GM19455 (cell line): ENCODE measurements at regions not wholly inside any gene's neighbourhood (a gene's known extent, or its start where the extent isn't known, plus 50 kb on each side); places are given as distances from the start of the nearest gene placed in this dataset.
"Not testable (repeated sequence)": the region's sequence is repeated elsewhere in the genome, so short reads cannot be mapped to it uniquely, and the experiment has no call there.

Source experiments
- ATAC-seq: cut with Tn5 transposase; IDR thresholded peaks from one replicate; pipeline ENCODE4 v1.9.1; 2021; ENCODE audit not compliant: unreplicated experiment

- no peak for ATAC-seq
Measured at GRCh38 chr10:81213370-81213769, 661.6 kb upstream of the NRG3 start.

- ATAC-seq, result no peak
Measured at GRCh38 chr10:81215498-81215897, 659.5 kb upstream of the NRG3 start.

- ATAC-seq, result no peak
Measured at GRCh38 chr10:81216949-81217348, 658.0 kb upstream of the NRG3 start.

DNA sequence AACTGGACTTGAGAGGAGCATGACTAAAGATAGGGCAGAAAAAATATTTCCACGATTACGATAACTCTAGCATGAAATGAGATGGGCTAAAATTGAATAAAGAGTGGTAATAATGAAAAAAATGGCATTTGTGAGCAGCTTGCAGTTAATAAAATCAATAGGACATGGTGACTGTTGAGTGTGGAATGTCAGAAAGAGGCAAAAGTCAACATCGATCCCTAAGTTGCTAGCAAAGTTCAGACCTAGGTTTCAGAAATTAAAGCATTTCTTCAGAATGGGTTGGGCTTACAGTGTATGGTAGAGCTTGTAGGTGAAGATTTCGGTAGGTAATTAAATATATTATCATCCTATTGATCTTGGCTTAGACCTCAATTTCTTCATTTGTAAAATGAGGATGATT lies 656.7 kb upstream of the NRG3 start:
- no peak for ATAC-seq

GRCh38 chr10:81219758-81220157 lies 655.2 kb upstream of the NRG3 start:
- no peak for ATAC-seq

DNA sequence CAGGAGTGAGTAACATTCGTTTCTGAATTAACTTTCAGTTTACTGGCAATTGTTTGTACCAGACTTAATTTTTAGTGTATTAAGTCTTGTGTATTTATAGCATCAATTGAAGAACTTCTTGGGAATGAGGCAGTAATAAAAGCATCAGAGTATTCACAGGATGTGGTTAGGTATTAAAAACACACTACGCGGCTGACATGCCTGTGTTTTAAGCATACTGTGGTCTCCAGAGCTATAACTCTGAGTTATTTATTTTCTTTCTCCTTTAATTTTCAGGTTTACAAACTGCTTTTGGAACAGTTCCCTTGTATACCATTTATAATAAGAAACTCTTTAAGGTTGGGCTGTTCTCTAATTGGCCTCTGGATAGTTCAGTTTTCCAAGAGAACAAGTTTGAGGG lies 626.1 kb upstream of the NRG3 start:
- ATAC-seq, result no peak

DNA sequence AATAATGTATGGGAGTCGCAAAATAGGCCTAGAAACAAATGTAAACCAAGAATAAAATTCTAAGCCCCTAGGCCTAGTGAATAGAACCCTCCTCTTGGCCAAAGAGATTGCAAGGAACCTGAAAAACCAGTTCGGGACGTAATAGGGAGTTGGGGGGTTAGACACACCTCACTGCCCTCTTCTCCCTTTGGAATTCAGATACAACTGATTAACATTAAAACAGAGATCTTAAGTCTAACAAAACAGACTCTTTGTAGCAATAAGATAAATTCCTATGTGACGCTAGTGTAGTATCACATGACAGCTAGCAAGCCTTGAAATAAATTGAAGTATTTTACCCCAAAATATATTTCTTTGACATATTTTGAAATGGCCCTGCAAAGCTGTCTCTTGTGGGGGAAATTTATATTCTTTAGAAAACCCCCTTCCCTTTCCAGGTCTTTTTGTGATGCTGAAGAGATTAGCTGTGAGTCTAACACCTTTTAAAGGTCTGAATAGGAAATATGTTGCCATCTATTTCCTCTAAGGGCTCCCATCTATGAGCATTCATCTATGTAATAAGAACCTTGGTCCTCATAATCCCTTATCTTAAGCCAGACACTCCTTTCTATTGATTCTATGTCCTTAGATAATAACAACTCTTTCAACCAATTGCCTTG lies 623.4 kb upstream of the NRG3 start:
- ATAC-seq, result no peak

GRCh38 chr10:81264991-81265390 lies 610.0 kb upstream of the NRG3 start:
- ATAC-seq, result not testable (repeated sequence)

- ATAC-seq, result no peak
Measured at GRCh38 chr10:81270051-81270450, 604.9 kb upstream of the NRG3 start.

DNA sequence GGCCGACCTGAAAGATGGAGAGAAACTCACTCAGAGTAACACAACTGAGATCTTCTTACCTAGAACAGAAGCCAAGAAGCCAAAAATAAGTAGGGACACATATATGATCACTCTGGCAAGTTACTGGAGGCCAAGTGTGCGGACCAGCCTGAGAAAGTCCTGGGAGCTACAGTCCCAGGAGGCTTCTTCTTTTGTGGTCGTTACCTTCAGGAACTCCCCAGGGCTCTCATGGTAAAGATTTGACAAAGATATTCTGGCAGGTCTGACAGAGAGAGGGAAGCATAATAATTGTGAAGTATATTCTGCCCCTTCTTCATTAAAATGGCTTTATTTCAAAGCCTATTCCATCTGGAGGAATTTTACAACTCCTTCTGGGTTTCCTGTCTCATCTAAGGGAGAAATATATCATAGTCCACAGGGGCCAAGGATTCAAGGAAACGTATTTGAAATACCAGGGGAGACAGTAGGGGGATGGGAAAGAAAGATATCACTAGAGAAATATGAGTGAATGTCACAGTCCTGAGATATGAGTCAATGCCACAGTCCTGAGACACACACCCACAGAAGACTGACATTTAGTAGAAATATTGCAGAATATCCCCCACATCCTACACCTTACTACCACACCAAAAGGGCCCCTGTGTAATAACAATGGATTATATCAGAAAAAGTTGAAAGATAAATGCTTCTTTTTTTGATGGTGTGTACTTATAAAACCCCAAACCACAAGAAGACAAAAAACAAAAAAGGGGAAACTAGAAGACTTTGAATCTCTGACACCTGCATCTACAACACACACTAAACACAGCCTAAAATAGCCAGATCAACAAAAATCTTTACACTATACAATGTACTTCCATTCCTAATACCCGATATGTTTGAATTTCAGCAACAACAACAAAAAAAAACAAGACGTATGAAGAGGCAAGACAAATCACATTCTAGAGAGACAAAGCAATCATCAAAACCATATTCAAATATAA lies 594.2 kb upstream of the NRG3 start:
- ATAC-seq, result no peak

DNA sequence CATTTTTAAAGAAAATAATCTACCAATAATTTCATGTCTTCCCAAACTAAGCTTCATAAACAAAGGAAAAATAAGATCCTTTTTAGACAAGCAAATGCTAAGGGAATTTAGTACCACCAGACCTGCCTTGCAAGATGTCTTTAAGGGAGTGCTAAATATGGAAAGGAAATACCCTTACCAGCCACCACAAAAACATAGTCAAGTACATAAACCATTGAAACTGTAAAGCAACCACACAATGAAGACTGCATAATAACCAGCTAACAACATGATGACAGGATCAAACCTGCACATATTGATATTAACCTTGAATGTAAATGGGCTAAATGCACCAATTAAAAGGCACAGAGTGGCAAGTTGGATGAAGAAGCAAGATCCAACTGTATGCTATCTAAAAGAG lies 586.5 kb upstream of the NRG3 start:
- ATAC-seq, result no peak

- ATAC-seq, result no peak
Measured at GRCh38 chr10:81297292-81297691, 577.7 kb upstream of the NRG3 start.

DNA sequence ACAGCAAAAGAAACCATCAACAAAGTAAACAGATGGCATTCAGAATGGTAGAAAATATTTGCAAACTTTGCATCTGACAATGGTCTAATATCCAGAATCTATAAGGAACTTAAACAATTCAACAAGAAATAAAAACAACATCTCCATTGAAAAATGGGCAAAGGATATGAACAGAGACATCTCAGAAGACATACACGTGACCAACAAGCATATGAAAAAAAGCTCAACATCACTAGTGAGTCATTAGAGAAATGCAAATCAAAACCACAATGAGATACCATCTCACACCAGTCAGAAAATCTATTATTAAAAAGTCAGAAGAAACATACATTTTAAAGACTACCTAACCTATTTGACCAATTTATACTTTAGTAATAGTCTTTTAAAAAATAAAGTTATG lies 571.3 kb upstream of the NRG3 start:
- no peak for ATAC-seq

DNA sequence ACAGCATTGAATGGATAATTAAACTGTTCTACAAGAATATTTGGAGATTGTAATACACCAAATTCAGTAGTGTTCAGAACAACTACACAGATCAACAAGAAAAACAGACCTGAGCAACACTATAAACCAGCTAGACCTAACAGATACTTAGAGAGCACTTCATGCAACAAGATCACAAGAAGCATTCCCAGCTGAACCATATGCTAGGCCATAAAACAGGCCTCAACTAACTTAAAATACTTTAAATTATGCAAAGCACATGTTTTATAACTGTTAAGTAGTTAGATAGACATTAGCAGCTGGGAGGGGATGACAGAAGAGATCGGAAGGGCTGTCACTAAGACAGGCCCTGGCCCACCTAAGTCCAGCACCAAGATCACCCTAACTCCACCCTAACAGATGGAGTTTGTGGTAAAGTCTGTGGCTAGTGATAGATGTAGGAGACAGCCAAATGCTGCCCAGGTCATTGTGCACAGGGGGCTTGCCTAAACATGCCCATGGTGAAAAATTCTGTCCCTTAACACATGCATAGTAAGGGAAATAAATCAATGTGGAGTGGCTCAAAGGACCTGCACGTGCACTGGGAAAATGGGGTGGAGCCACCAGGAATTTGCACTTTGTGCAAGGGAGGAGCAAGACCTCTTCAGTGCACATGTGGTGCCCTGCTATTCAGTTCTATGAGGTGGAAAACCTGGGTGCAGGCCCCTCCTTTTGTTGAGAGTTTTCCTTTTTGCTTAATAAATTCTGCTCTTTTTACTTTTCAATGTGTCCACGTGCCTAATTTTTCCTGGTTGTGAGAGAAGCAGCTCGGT lies 567.8 kb upstream of the NRG3 start:
- no peak for ATAC-seq

DNA sequence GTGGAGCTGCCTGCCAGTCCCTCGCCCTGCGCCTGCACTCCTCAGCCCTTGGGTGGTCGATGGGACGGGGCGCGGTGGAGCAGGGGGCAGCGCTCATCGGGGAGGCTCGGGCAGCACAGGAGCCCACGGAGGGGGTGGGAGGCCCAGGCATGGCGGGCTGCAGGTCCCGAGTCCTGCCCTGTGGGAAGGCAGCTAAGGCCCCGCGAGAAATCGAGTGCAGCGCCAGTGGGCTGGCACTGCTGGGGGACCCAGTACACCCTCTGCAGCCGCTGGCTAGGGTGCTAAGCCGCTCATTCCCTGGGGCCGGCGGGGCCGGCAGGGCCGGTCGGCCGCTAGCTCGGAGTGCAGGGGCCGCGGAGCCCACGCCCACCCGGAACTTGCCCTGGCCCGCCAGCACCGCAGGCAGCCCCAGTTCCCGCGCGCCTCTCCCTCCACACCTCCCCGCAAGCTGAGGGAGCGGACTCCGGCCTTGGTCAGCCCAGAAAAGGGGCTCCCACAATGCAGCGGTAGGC lies 565.9 kb upstream of the NRG3 start:
- no peak for ATAC-seq

GRCh38 chr10:81314471-81314870 lies 560.5 kb upstream of the NRG3 start:
- no peak for ATAC-seq

GRCh38 chr10:81315026-81315425 lies 560.0 kb upstream of the NRG3 start:
- ATAC-seq, result no peak

DNA sequence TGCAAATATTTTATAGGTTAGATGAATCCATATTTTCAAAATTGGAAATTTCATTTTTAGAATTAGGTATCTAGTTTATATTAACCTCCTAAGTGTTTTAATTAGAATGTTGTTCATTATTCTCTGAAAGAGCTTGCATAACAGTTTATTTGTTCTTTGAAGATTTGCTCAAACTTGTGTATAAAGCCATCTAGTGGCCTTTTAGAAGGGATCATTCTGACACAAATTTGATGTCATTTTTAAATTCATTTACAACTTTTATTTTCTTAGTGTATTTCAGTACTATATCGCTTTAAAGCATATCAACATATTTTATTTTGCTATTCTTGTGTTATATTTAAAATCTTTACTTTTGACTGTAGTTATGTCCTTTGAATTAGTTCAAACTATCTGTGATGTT lies 527.0 kb upstream of the NRG3 start:
- ATAC-seq, result no peak

DNA sequence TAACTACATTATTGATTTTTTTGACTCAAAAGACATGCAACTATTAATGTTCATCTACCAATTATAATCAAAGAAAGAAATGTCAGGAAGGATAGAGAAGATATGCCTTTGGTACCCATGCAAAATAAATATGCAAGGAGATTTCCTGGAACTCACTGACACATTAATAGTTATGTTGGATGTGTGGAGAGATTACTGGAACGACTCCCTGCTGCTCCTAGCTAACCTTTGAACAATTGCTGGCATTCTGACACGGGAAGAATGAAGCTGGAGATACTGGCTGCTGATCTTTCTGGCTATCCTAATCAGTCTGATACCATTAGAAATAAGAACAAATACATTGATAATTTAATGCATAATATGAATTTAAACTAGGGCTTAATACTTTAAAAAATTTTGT lies 507.9 kb upstream of the NRG3 start:
- ATAC-seq, result no peak

DNA sequence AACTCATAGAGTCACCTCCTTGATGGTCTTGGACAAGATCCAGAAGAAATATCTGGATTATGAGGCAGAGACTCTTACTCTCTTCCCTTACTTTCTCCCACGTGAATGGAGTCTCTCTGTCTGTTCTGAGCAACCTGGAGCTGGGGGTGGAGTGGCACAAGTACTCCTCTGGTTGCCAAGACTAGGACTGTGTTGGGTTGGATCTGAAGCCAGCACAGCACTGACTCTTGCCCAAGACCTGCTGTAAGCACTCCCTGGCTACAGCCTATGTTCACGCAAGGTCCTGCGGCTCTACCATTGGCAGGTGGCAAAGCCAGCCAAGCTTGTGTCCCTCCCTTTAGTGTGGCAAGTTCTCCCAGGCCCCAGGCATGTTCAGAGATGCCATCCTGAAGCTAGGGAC lies 488.2 kb upstream of the NRG3 start:
- ATAC-seq, result no peak

DNA sequence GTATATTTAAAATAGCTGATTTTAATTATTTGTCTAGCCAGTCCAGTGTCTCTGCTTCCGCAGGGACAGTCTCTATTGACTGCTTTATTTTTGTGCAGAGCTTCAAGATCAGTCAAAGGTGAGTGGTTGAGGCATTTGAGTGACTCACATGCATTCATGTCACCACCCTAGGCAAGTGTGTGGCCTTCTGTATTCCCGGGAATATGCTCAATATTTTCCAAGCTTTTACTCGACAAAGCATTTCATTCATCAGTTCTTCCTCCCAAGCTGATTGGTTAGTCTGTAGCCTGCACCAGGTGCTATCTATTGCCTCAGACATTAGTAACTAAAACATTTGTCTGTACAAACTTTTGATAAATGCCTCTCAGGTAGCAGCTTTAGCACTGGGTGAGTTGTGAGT lies 471.5 kb upstream of the NRG3 start:
- no peak for ATAC-seq
